GM06990 (cell line): ENCODE measurements at regions not wholly inside any gene's neighbourhood (a gene's known extent, or its start where the extent isn't known, plus 50 kb on each side); places are given as distances from the start of the nearest gene placed in this dataset.
"Not testable (repeated sequence)": the region's sequence is repeated elsewhere in the genome, so short reads cannot be mapped to it uniquely, and the experiment has no call there.

Experiments
- DNase-seq: peaks from one replicate; pipeline ENCODE4 v3.0.0-alpha.2; 2011; ENCODE audit not compliant: insufficient read length; ENCODE audit errors: extremely low read depth
- H3K27me3 ChIP-seq: replicated peaks from 2 replicates; pipeline ENCODE4 v1.6.0; 2011; ENCODE audit warnings: low read length; ENCODE audit not compliant: control insufficient read depth, insufficient read depth
- H3K36me3 ChIP-seq: 2 replicates; pipeline ENCODE4 v1.5.1; 2011; ENCODE audit warnings: low read length; ENCODE audit not compliant: control insufficient read depth, insufficient read depth
- H3K4me3 ChIP-seq: replicated peaks from 2 replicates; pipeline ENCODE4 v1.5.1; 2011; ENCODE audit warnings: low read depth, mild to moderate bottlenecking, control low read depth, low read length

GRCh38 chr9:41633726-41634125, 444.6 kb upstream of the ZNG1F start:
- not testable (repeated sequence) for H3K4me3 ChIP-seq, H3K36me3 ChIP-seq, DNase-seq, H3K27me3 ChIP-seq

DNA sequence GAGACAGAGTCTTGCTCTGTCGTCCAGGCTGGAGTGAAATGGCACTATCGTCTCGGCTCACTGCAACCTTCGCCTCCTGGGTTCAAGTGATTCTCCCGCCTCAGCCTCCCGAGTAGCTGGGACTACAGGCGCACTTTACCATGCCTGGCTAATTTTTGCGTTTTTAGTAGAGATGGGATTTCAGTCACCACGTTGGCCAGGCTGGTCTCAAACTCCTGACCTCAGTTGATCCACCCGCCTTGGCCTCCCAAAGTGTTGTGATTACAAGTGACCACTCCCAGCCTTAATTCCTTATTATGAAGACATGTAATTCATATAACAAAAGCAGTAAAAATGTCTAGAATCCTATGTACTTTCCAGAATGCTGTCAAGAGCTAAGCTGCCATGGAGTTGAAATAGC, 434.5 kb upstream of the ZNG1F start:
- DNase-seq, H3K4me3 ChIP-seq, H3K27me3 ChIP-seq, H3K36me3 ChIP-seq: not testable (repeated sequence)

- not testable (repeated sequence) for DNase-seq, H3K4me3 ChIP-seq, H3K36me3 ChIP-seq, H3K27me3 ChIP-seq
These were observed 430.1 kb upstream of the ZNG1F start for GRCh38 chr9:41619254-41619653.

DNA sequence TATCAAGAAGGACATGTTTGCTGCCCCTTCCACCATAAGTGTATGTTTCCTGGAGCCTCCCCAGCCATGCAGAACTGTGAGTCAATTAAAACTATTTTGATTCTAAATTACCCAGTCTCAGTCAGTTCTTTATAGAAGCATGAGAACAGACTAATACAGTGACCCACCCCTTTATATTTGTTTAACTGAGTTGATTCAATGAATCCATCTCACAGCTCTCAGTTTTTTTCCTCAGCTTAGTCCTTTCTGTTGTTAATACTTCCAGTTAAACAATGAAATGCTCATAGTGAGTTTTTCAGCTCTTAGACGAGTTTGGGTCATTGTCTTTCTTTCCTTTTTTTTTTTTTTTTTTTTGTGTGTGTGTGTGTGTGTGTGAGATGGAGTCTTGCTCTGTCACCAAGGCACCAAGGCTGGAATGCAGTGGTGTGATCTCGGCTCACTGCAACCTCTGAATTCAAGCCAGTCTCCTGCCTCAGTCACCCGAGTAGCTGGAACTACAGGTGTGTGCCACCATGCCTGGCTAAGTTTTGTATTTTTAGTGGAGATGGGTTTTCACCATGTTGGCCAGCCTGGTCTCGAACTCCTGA, 417.9 kb upstream of the ZNG1F start:
- H3K27me3 ChIP-seq, H3K36me3 ChIP-seq, H3K4me3 ChIP-seq, DNase-seq: not testable (repeated sequence)

GRCh38 chr9:41565572-41565971, 376.5 kb upstream of the ZNG1F start:
- H3K27me3 ChIP-seq, H3K4me3 ChIP-seq, DNase-seq, H3K36me3 ChIP-seq: not testable (repeated sequence)
